ENCODE measurements at regions not wholly inside any gene's neighbourhood (a gene's known extent, or its start where the extent isn't known, plus 50 kb on each side); places are given as distances from the start of the nearest gene placed in this dataset.
"Not testable (repeated sequence)": the region's sequence is repeated elsewhere in the genome, so short reads cannot be mapped to it uniquely, and the experiment has no call there.

- not testable (repeated sequence) for TF ChIP-seq CTCF (IDR thresholded peaks at IDR 0.05); POLR2A (IDR thresholded peaks at IDR 0.05); EP300 (IDR thresholded peaks at IDR 0.05; ENCODE audit: low read depth)
Observed at GRCh38 chr12:87566918-87567317, 462.3 kb downstream of the C12orf50 start.

All from transverse colon (tissue), 3 donors.